H9 (cell line): ENCODE measurements at regions not wholly inside any gene's neighbourhood (a gene's known extent, or its start where the extent isn't known, plus 50 kb on each side); places are given as distances from the start of the nearest gene placed in this dataset.

Experiments used
- DNase-seq: peaks from one replicate; pipeline ENCODE4 v3.0.0-alpha.2; 2017
- H2AFZ ChIP-seq: one replicate; pipeline ENCODE4 v1.6.1; 2013; ENCODE audit warnings: mild to moderate bottlenecking, low read length, control low read depth, moderate library complexity
- H2AK5ac ChIP-seq: 2 replicates; pipeline ENCODE4 v1.6.1; 2013; ENCODE audit warnings: low read length, control low read depth, mixed read lengths; ENCODE audit not compliant: insufficient read length
- H2BK120ac ChIP-seq: one replicate; pipeline ENCODE4 v1.6.1; 2013; ENCODE audit warnings: low read depth, mild to moderate bottlenecking, low read length, control low read depth, inconsistent platforms; ENCODE audit not compliant: poor library complexity, severe bottlenecking
- H2BK12ac ChIP-seq: 2 replicates; pipeline ENCODE4 v1.6.1; 2013; ENCODE audit warnings: low read length, control low read depth, mixed read lengths, low read depth; ENCODE audit not compliant: insufficient read length
- H2BK15ac ChIP-seq: 2 replicates; pipeline ENCODE4 v1.6.1; 2013; ENCODE audit warnings: low read depth, low read length, control low read depth
- H2BK20ac ChIP-seq: one replicate; pipeline ENCODE4 v1.6.1; 2013; ENCODE audit warnings: low read depth, mild to moderate bottlenecking, low read length, control low read depth, inconsistent platforms; ENCODE audit not compliant: poor library complexity, severe bottlenecking
- H2BK5ac ChIP-seq: 2 replicates; pipeline ENCODE4 v1.6.1; 2013; ENCODE audit warnings: low read length, control low read depth, mixed read lengths; ENCODE audit not compliant: insufficient read length
- H3K14ac ChIP-seq: 2 replicates; pipeline ENCODE4 v1.6.1; 2013; ENCODE audit warnings: low read length, control low read depth; ENCODE audit not compliant: insufficient read depth
- H3K18ac ChIP-seq: 2 replicates; pipeline ENCODE4 v1.6.1; 2013; ENCODE audit warnings: low read depth, mild to moderate bottlenecking, mixed read lengths, low read length, control low read depth; ENCODE audit not compliant: insufficient read length
- H3K23ac ChIP-seq: 2 replicates; pipeline ENCODE4 v1.6.1; 2013; ENCODE audit warnings: low read length, control low read depth, mixed read lengths, low read depth; ENCODE audit not compliant: insufficient read length
- H3K23me2 ChIP-seq: 2 replicates; pipeline ENCODE4 v1.6.1; 2013; ENCODE audit warnings: low read depth, mild to moderate bottlenecking, mixed read lengths, low read length, control low read depth; ENCODE audit not compliant: insufficient read length, poor library complexity, severe bottlenecking
- H3K27ac ChIP-seq: 2 replicates; pipeline ENCODE4 v1.5.1; 2013; ENCODE audit warnings: low read length, control low read depth, mixed read lengths, low read depth; ENCODE audit not compliant: insufficient read length
- H3K27me3 ChIP-seq: 2 replicates; pipeline ENCODE4 v1.6.1; 2013; ENCODE audit warnings: low read length, control low read depth, inconsistent platforms; ENCODE audit not compliant: insufficient read depth
- H3K4ac ChIP-seq: 2 replicates; pipeline ENCODE4 v1.6.1; 2013; ENCODE audit warnings: low read depth, mild to moderate bottlenecking, control low read depth, inconsistent platforms, low read length, moderate library complexity
- H3K4me1 ChIP-seq: 2 replicates; pipeline ENCODE4 v1.6.1; 2013; ENCODE audit warnings: low read length, control low read depth, inconsistent platforms; ENCODE audit not compliant: insufficient read depth
- H3K4me2 ChIP-seq: 2 replicates; pipeline ENCODE4 v1.6.1; 2013; ENCODE audit warnings: low read length, control low read depth, mixed read lengths; ENCODE audit not compliant: insufficient read length, insufficient read depth
- H3K56ac ChIP-seq: 2 replicates; pipeline ENCODE4 v1.6.1; 2013; ENCODE audit warnings: low read depth, mild to moderate bottlenecking, mixed read lengths, low read length, control low read depth; ENCODE audit not compliant: insufficient read length
- H3K79me1 ChIP-seq: 2 replicates; pipeline ENCODE4 v1.6.1; 2013; ENCODE audit warnings: low read depth, mild to moderate bottlenecking, moderate library complexity, low read length, control low read depth, inconsistent platforms; ENCODE audit not compliant: insufficient read depth, poor library complexity, severe bottlenecking
- H3K79me2 ChIP-seq: 2 replicates; pipeline ENCODE4 v1.6.1; 2013; ENCODE audit warnings: low read length, control low read depth, inconsistent platforms; ENCODE audit not compliant: insufficient read depth
- H3K9ac ChIP-seq: 2 replicates; pipeline ENCODE4 v1.6.1; 2013; ENCODE audit warnings: low read length, control low read depth, mixed read lengths; ENCODE audit not compliant: insufficient read length; ENCODE audit errors: extremely low read depth
- H3K9me3 ChIP-seq: one replicate; pipeline ENCODE4 v1.6.1; 2013; ENCODE audit warnings: low read depth, low read length, inconsistent platforms; ENCODE audit not compliant: control insufficient read depth
- H3T11ph ChIP-seq: one replicate; pipeline ENCODE4 v1.6.1; 2013; ENCODE audit warnings: mild to moderate bottlenecking, low read length, control low read depth, inconsistent platforms
- H4K20me1 ChIP-seq: one replicate; pipeline ENCODE4 v1.6.1; 2013; ENCODE audit not compliant: control insufficient read depth, insufficient read length, insufficient read depth
- H4K5ac ChIP-seq: 2 replicates; pipeline ENCODE4 v1.6.1; 2013; ENCODE audit warnings: low read depth, mild to moderate bottlenecking, mixed read lengths, low read length, control low read depth; ENCODE audit not compliant: insufficient read length
- H4K8ac ChIP-seq: replicated peaks from 2 replicates; pipeline ENCODE4 v1.6.1; 2013; ENCODE audit warnings: low read length, control low read depth, mixed read lengths, low read depth; ENCODE audit not compliant: insufficient read length
- H4K91ac ChIP-seq: 2 replicates; pipeline ENCODE4 v1.6.1; 2013; ENCODE audit warnings: low read depth, mild to moderate bottlenecking, moderate library complexity, mixed read lengths, low read length, control low read depth; ENCODE audit not compliant: insufficient read length
- H3K27ac Mint-ChIP-seq, 3 experiments: 2 replicates in 2 of 3; 3 replicates in 1 of 3; pipeline ENCODE4 v1.8.0; 2020 to 2021; ENCODE audit warnings: mixed read lengths in 3 of 3, mild to moderate bottlenecking in 1 of 3, moderate library complexity in 1 of 3
- H3K27me3 Mint-ChIP-seq: 2 replicates; pipeline ENCODE4 v1.8.0; 2021; ENCODE audit warnings: low read depth, mild to moderate bottlenecking, moderate library complexity, mixed read lengths
- H3K36me3 Mint-ChIP-seq, 3 experiments: 2 replicates in 2 of 3; 3 replicates in 1 of 3; pipeline ENCODE4 v1.8.0; 2020 to 2021; ENCODE audit warnings: low read depth in 3 of 3, mixed read lengths in 3 of 3; ENCODE audit not compliant: insufficient read depth in 1 of 3
- H3K4me1 Mint-ChIP-seq, 2 experiments: 2 replicates each; pipeline ENCODE4 v1.8.0; 2020; ENCODE audit warnings: mixed read lengths in 2 of 2
- H3K4me3 Mint-ChIP-seq, 2 experiments: 2 replicates in 1 of 2; 3 replicates in 1 of 2; pipeline ENCODE4 v1.8.0; 2020 to 2021; ENCODE audit warnings: mild to moderate bottlenecking in 2 of 2, mixed read lengths in 2 of 2, moderate library complexity in 1 of 2
- H3K9me3 Mint-ChIP-seq, 2 experiments: 2 replicates in 1 of 2; 3 replicates in 1 of 2; pipeline ENCODE4 v1.8.0; 2020; ENCODE audit warnings: mild to moderate bottlenecking in 2 of 2, mixed read lengths in 2 of 2, moderate library complexity in 1 of 2
- WGBS: extraction: QIAGEN DNeasy Blood & Tissue Kit; methylation state at CpG from one replicate; pipeline ENCODE4 v1.1.7; 2013; ENCODE audit warnings: missing lambda C conversion rate, low lambda C conversion rate, mixed read lengths; ENCODE audit not compliant: insufficient read length; ENCODE audit errors: extremely low coverage; 5-methylcytosine and 5-hydroxymethylcytosine counted together
- TF ChIP-seq, protein P1 (sequence below): fragments of 200-600 bp; sonication (generic); conservative IDR thresholded peaks from 3 replicates; pipeline ENCODE4 v1.8.0; 2021; ENCODE audit warnings: antibody characterized with exemption, mild to moderate bottlenecking

- Histone ChIP-seq H2AFZ (no peak overlapping the region), H3K23ac (no peak overlapping the region), H3K4ac (no peak overlapping the region), H3K4me2 (no peak overlapping the region), H3K56ac (no peak overlapping the region), H2AK5ac (no peak overlapping the region), H2BK20ac (no peak overlapping the region), H2BK12ac (no peak overlapping the region), H3K23me2 (no peaks in the 10 kb centered on the region), H3K27me3 (no peaks in the 10 kb centered on the region), H4K91ac (no peak overlapping the region), H3T11ph (no peak overlapping the region), H4K5ac (no peak overlapping the region), H2BK120ac (no peak overlapping the region), H3K4me1 (no peaks in the 10 kb centered on the region), H3K79me2 (no peaks in the 10 kb centered on the region), H4K8ac (no peak overlapping the region), H4K20me1 (no peaks in the 10 kb centered on the region), H3K9ac (no peak overlapping the region), H3K79me1 (no peaks in the 10 kb centered on the region), H3K18ac (no peak overlapping the region), H2BK15ac (no peak overlapping the region), H3K14ac (no peak overlapping the region), H3K9me3 (no peaks in the 10 kb centered on the region), H2BK5ac (no peak overlapping the region), H3K27ac (no peak overlapping the region)
- peaks cover 3 to 5% of the 10 kb centered on the region in 2 experiments; a peak in 3 of 5 replicates for H3K9me3 Mint-ChIP-seq
- H3K27me3 Mint-ChIP-seq = no peaks in the 10 kb centered on the region; the same call in 1 of the 2 replicates
- WGBS = no CpG with 5 or more reads among the region's 1 CpG
- TF ChIP-seq, protein P1, sequence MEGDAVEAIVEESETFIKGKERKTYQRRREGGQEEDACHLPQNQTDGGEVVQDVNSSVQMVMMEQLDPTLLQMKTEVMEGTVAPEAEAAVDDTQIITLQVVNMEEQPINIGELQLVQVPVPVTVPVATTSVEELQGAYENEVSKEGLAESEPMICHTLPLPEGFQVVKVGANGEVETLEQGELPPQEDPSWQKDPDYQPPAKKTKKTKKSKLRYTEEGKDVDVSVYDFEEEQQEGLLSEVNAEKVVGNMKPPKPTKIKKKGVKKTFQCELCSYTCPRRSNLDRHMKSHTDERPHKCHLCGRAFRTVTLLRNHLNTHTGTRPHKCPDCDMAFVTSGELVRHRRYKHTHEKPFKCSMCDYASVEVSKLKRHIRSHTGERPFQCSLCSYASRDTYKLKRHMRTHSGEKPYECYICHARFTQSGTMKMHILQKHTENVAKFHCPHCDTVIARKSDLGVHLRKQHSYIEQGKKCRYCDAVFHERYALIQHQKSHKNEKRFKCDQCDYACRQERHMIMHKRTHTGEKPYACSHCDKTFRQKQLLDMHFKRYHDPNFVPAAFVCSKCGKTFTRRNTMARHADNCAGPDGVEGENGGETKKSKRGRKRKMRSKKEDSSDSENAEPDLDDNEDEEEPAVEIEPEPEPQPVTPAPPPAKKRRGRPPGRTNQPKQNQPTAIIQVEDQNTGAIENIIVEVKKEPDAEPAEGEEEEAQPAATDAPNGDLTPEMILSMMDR = no peak
- H3K36me3 Mint-ChIP-seq = no peaks in the 10 kb centered on the region; a peak in 1 of 7 replicates
- no peak overlapping the region for H3K4me3 Mint-ChIP-seq
- peak overlapping the region in 2 of 3 experiments; percentile 6 to 67; a peak in 2 of 7 replicates for H3K27ac Mint-ChIP-seq
- DNase-seq = no peak
- H3K4me1 Mint-ChIP-seq = no peaks in the 10 kb centered on the region
Observed at GRCh38 chr3:67083277-67083676, 85.2 kb downstream of the KBTBD8 start.
